HG02870 (cell line): ENCODE measurements at regions not wholly inside any gene's neighbourhood (a gene's known extent, or its start where the extent isn't known, plus 50 kb on each side); places are given as distances from the start of the nearest gene placed in this dataset.

Experiments used
- ATAC-seq: cut with Tn5 transposase; IDR thresholded peaks from one replicate; pipeline ENCODE4 v1.9.1; 2021; ENCODE audit warnings: mild to moderate bottlenecking, moderate library complexity; ENCODE audit not compliant: unreplicated experiment

DNA sequence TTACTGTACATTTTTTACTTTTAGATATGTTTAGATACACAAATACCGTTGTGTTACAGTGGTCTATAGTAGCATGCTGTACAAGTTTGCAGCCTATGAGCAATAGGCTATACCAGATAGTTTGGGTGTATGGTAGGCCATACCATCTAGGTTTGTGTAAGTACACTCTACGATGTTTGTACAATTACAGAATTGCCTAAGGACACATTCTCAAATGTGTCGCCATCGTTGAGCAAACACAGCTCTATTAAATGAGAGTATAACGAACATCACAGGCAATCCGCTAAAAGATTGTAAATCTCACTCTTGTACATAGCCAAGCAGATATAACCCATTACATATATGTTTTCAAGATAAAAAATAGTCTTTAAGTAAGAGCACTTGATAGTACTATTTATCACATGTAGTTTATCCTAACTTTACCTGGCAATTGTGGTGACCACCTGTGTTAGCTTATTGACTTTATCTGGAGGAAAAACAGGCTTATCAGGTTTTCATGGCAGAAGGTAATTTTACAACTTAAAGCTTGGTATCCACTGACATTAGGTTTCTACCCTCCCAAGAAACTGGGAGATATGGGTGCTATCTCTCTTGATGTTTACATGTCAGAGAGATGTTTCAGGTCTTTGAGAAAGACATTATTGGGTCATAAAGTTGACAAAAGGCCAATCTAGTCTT, 898.7 kb downstream of the NSUN3 start:
- ATAC-seq, result no peak

DNA sequence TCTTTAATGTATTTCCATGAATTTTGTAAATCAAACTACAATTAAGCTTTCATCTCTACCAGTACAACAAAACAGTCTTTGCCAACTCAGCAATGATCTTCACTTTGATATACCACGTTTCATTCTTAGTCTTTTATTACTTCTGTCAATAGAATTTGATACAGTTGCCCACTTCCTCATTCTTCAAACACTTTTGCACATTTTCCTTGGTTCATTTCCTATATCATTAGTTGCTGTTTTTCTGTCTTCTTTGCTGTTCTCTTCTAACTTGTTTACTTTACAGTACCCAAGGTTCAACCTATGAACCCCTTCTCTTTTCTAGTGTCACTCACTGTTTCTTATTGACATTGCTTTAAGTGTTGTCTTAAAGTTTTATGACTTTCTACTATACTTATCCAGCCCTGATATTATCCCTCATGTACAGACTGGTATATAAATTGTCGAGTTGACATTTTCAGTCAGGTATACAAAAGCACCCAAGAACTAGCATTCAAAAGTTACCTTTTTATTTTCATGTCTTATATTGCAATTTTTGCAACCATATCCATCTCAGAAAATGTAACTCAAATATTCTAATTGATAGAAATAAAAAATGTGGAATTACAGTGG, 903.1 kb downstream of the NSUN3 start:
- ATAC-seq, result no peak

DNA sequence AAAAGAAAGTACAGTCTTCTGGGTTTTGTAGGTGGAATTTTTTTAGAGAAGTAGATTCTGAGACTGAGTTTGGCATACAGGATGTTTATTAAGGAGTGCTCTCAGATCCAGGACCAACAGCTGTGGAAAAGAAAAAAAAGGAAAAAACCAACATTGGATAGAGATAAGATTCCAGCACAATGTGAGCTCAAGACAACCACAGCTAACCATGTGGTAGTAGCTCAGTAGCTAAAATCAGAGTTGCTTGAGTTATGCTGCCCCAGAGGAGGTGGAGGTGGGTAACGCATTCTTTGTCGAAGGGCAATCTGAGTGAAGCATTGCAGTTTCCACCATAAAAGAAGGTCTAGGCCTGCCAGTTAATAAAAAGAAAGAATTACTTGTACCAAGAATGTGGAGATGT, 904.3 kb downstream of the NSUN3 start:
- ATAC-seq, result no peak

DNA sequence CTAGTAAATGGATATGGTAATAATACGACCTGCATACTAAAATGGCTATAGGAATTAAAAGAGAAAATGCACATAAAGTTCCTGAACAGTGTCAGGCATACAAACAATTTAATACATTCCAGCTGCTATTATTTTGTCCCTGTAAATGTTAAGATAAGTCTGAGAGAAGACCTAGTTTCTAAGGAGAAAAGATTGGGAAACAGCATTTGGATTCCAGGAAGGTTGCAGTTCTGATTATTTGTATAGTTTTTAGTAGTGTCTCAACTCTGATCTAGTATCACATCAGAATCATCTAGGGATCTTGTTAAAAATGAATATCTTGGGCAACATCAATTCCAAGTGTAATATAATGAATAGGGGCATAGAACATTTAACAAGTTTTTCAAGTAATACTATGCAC, 905.7 kb downstream of the NSUN3 start:
- no peak for ATAC-seq

DNA sequence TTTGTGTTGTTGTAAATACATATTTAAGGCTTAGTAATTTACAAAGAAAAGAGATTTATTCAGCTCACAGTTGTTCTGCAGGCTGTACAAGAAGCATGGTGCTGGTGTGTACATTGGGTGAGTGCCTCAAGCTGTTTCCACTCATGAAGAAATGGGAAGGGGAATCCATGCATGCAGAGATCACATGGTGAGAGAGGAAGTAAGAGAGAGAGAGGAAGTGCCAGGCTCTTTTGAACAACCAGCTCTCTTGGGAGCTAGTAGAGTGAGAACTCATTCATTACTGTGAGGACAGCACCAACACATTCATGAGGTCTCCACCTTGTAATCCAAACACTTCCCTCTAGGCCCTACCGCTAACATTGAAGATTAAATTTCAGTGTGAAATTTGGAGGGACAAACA, 909.2 kb downstream of the NSUN3 start:
- ATAC-seq, result no peak

DNA sequence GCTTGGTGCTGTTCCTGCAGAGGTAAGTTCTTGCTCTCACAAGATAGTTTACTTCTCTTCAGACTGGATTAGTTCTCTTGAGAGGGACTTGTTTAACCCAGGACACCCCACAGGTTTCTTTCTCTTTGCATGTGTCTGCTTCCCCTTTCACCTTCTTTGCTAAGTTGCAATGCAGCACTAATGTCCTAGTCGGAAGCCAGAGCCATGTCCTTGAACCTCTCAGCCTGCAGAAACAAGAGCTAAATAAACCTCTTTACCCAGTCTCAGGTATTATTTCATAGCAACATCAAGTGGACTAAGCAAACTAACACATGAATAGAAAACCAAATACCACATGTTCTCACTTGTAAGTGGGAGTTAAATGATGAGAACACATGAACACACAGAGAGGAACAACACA, 915.2 kb downstream of the NSUN3 start:
- ATAC-seq, result no peak

DNA sequence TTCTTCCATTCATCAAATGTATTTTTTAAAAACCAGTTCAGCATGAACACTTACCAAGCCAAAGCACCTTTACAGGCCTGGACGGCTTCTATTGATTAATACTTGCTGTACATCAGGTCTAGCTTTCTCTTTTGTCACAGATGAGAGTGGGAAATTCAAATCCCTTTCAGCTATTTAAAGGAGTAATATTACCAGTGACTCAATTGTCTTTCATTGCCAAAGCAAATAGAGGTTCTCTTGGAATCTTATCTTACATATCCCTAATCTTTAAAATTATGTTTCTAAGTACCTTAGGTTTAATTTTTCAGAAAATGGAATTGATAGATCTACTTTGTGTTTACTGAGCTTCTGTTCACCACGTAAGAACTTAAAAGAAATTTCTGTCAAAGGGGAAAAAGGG, 922.9 kb downstream of the NSUN3 start:
- no peak for ATAC-seq

DNA sequence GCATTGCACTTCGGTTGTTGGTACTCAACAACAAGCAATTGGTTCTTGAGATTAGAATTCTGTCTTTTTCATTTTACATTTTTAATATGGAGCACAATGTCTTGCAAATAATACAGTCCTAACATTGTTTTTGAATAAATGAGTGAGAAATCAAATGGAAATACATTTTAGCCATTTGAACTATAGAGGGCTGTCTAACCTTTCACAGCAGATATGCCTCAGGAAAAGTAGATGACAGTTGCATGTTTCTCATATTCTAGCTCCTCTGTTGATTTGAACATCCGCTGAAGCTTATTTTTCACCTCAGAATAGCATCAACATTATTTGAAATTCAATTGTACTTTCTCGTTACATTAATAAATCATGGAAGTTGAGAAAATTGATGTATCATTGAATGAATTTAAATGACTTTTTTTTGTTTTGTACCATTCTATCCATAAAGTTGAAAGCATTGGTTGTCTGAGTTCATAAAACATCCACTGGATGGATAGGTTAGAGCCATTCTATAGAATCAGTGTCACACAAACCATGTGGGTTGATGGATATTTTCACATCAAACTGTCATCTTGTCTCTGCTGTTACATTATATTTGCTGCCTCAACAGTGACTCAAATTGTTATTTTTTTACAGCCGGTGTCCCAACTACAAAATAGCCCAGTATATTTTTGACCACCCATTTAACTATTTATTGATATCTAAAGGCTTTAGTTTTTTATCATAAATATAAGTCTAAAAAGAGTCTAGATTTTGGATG, 928.3 kb downstream of the NSUN3 start:
- no peak for ATAC-seq

DNA sequence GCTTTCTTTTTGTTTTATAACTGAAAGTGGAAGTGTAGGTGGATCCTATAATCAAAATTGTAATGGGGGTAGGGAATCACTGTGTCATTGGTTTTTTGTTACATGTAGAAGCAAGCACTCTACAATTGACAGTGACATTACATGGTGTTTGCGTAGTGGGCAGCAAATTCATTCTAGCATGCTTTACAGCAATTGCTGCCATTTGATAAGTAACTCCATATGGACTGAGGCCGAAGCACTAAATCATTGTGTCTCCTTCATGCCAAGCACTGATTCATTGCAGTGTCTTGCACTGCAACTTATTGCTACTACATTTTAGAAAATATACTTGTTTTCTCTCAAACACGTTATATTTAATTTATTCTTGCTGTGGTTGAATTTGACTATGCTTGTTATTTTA, 933.9 kb downstream of the NSUN3 start:
- no peak for ATAC-seq

DNA sequence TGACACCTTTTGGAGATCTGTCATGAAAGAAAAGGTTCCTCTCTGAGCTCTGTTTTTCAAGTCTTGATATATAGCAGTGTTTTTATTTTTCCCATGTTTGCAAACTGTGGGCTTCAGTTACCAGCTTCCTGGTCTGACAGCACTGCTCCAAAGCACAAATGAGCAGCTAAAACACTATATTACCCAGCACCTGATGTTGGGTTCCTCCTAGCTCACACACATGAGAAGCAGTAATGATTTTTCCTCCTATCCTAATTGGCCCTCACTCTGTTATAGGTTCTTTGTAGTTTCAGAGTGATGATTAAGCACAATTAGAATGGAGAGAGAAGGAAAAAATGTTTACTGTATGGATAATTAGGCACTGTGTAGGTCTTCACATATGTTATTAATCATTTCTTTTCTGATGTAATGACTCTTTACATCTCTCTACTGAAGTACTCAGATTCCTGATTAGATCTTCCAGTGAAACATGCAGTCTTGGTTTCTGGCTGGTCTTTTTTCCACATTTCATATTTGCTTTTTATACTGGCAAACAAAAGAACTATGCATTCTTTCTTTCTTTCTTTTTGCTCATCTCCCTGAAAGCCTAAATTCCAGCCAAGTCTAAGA, 939.7 kb downstream of the NSUN3 start:
- no peak for ATAC-seq

DNA sequence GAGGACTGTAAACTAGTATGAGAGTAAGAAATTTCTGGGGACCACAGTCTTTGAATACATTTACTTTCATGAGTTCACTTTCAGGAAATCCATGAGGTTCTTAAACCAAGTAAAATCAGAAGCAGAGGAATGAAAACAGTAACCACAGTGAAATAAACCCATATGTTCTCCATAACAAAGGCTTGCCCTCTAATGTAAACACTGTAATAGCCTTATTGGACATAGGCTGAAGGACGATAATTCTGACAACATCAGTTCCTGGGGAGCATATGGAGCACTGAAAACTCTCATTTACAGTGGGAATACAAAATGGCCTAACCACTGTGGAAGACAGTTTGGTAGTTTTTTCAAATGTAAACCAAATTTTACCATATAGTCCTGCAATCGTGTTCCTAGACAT, 965.8 kb downstream of the NSUN3 start:
- ATAC-seq, result no peak

DNA sequence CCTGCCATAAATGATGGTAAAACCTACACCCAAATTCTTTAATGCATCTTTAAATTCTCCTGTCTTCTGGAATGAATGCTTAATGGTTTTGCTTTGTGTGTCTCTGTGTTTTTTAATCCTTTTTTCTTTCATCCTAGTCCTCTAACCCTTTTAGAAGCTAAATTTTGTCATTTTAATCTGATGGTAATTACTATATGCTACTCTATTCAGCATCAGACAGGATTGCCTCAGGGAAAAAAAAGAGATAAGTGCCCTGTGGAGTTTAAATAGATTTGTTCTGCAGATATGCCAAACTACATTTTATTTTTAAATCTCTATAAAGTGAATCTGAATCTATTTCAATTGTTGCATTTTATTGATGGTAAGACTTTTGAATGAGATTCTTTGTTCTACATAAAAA, 966.8 kb downstream of the NSUN3 start:
- ATAC-seq, result no peak

DNA sequence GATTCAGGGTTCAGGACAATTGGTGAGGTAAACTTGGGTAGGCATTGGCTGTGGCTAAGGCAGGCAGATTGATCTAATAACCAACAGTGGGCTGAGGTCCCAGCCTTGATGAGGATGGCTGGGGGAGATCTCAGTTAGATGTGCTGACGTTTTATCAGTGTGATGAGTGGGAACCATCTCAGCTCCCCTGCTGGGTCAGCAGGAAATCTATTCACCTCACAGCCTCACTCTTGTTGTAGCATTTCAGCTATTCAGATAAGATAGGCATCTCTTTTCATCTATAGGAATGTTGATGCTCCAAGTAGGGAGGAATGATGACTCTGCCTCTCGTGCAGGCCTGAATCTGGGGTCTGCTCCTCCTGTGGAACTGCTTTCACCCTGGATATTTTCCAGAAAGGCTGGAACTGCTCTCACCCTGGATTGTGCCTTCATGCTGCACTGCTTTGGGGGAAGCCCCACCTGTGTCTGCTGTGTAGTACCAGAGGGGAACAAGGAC, 973.7 kb downstream of the NSUN3 start:
- no peak for ATAC-seq

DNA sequence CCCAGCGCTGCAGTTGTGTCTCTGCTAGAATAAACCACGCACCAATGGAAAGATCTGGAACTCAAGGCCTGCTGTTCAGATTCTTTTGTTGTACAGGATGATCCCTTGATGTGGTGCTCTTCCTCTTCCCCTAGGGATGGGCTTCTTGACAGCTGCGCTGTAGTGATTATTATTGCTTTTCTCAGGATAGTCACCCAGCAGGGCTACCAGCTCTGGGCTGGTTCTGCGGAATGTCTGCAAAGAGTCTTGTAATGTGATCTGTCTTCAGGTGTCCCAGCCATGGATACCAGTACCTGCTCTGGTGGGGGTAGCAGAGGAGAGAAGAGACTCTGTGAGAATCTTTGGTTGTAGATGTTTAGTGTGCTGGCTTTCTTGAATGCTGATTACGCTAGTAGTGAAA, 974.2 kb downstream of the NSUN3 start:
- ATAC-seq, result no peak

DNA sequence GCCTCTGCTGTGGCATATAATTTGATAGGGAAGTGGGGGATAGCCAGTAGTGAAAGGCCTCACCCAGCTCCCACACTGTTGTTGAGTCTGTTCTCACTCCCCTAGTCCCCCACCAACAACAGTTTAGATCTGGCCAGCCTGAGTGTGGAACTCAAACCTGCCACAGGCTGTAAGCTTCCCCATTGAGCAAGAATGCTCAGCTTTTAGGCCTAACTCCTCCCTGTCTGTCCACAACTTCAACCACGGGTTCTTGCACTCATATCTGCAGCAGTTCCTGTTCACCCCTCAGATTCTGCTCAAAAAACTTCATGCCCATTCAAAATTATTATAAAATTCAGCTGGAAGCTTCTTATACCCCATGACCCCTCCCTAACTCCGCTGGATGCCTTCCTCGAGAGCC, 975.1 kb downstream of the NSUN3 start:
- ATAC-seq, result no peak

DNA sequence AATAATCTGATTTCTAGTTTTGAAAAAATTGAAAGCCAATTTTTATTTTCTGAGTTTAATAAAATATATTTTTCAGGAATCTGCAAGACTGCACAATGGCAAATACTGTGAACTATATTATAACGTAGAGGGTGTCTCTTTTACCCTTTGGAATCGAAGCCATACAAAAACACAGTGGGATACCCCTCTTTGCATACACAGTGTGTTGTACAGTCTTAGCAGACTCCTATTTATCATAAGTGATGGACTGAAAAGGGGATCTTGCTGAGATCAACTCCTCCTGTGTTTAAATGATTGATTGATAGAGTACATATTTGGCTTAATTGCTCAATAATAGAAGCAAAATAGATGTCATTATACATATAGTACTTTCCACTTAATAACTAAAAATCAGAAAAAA, 981.2 kb downstream of the NSUN3 start:
- ATAC-seq, result no peak

DNA sequence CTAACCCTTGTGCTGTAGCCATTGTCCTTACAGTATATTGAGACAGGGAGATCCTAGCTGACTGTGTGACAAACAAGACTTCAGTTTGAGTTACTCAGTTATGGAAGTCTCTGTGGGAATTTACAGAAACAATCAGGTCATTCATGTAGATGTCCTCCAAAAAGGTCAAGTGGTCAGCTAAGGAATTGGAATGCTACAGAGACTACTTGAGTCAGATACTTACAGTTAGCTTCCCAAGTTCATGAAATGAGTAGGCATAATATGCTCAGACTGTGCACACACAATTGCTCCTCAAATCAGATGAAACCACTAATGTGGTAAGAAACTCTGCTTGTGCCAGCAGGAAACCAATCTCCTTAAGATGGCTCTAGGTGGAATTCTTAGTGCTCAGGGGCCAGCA, 985.7 kb downstream of the NSUN3 start:
- ATAC-seq, result no peak

DNA sequence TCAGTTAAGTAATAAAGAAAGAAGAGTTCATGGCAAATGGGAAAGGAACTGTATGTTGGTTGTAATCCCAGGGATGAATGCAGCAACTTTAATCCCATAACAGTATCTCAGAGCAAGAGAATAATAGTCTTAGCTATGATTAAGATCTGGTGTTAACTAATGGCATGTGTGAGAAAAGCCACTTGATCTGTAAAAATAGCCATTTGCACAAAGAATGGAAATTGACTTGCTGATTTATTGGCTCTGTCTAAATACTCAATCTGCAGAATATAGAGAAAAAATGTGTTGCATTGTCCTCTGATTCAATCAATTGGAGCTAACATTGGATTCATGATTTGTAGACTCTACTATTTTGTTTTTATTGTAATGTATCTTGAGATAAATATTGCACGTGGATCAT, 987.0 kb downstream of the NSUN3 start:
- ATAC-seq, result no peak

DNA sequence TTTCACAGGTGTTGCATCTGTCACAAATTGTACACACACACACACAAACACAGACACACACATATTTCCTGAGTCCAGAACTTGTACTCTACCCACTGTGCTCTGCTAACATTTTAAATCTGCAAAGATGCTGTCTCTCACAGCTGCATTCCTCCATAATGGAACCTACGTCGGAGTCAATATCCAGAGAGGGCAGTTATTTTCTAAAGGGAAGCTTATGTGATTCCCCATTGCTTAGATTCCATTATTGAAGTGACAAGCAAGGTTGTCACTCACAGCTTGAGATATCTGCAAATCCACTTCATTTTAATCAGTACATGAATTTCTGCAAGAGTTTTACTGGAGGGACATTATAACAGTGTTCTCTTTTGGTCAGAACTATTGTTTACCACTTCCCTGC, 992.4 kb downstream of the NSUN3 start:
- ATAC-seq, result no peak

DNA sequence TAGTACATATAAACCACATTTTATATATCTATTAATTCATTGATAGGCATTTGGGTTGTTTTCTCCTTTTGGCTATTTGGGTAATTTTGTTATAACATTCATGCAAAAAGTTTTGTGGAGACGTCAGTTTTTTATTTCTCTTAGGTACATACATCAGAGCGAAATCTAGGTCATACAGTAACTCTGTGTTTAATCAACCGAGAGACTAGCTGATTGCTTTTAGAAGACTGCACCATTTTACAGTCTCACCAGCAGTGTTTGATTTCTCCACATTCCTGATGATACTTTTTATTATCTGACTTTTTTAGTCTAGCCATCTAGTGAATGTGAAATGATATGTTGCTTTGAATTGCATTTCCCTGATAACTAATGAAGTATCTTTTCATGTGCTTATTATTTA, 1019.3 kb downstream of the NSUN3 start:
- ATAC-seq, result no peak

DNA sequence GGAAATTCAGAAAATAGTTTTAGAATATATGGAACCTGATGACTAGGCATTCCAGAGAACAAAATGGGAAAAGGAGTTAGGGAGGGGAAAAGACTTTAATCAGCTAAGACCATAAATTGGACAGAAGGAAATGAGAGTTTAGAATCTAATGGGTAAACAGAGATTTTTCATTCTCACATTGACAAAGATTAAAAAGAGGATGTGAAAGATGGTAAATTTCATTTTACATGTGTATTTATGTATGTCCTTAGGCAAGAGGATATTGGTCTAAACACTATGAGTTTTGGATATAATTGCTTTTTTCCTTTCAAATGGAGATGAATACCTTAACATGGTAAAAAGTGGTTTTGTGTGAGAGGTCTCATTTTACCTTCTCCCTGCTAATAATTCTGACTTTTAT, 1021.9 kb downstream of the NSUN3 start:
- ATAC-seq, result no peak

DNA sequence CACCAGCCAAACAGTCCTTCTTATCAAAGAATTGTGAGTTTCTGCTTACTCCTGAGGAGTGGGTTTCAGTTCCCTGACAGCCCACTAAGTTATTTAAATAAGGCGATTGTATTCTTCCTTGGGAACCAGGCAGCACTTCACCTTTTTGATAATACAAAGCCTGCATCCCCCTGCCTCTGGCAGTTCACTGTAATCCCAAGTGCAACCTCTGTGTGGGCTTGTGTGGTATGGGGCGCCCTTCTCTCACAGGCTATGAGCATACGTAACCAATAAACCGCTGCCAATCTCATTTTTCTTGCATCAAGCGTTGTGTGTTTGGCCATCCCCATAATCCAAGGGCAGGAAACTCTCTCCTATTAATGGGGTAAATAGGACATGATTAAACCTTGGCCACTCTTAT, 1025.6 kb downstream of the NSUN3 start:
- no peak for ATAC-seq
